ENCODE measurements at regions not wholly inside any gene's neighbourhood (a gene's known extent, or its start where the extent isn't known, plus 50 kb on each side); places are given as distances from the start of the nearest gene placed in this dataset.
"Not testable (repeated sequence)": the region's sequence is repeated elsewhere in the genome, so short reads cannot be mapped to it uniquely, and the experiment has no call there.

DNA sequence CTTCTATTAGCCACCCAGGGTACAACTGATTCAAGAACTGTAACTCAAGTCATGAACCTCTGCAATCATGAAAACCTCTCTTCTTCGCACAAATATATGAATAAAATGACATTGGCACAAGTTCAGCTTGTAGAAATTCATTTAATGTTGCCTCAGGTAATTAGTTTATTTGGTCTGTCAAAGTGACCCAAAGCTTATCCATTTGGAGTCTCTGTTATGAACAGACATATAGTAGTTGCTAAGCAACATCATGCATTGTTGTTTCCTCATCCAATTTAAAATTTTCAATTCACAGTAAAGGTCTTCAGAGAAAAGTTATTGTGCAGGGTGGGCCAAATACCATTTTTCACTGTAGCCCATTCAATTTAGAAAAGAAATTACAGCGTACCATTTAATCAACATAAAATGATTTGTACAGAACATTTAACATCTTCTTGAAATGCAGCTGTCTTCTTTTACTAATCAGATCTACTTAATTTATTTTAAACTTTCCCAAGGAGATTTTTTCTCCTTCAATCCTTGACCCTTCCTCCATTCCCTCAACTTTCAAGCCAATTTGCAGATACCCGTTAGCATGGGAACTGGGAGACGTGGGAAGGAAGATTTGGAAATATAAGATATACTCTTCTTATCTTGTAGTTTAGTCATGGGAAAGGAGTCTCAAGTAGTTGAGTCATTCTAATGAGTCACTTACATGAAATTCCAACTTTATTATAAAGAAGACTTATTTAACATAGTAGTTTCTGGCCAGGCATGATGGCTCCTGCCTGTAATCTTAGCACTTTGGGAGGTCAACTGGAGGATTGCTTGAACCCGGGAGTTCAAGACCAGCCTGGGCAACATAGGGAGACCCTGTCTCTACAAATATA lies 231.3 kb downstream of the ATPSCKMT start:
- peak; percentile 95 for DNase-seq (ENCODE audit: low spot score)

GRCh38 chr5:10017786-10018185 lies 231.9 kb downstream of the ATPSCKMT start:
- no peak for DNase-seq (ENCODE audit: low spot score)

DNA sequence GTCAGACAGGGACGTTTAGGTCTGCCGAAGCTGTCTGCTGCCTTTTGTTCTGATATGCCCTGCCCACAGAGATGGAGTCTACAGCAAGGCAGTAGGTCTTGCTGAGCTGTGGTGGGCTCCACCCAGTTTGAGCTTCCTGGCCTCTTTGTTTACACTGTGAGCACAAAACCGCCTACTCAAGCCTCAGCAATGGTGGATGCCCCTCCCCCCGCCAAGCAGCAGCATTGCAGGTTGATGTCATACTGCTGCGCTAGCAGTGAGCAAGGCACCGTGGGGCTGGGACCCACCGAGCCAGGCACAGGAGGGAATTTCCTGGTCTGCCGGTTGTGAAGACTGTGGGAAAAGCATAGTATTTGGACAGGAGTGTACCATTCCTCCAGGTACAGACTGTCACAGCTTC lies 233.1 kb downstream of the ATPSCKMT start:
- DNase-seq (ENCODE audit: low spot score), result peak; percentile 74

- not testable (repeated sequence) for DNase-seq (ENCODE audit: low spot score)
Observed at GRCh38 chr5:10015681-10016080, 234.0 kb downstream of the ATPSCKMT start.

DNA sequence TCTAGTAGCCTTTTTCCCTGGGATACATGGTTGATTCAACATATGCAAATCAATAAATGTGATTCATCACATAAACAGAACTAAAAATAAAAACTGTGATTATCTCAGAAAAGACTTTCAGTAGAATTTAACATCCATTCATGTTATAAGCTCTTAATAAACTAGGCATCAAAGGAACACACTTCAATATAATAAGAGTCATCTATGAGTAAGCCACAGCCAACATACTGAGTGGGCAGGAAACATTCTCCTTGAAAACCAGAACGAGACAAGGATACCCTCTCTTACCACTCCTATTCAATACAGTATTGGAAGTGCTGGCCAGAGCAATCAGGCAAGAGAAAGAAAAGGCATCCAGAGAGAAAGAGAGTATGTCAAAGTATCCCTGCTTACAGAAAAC lies 239.9 kb downstream of the ATPSCKMT start:
- DNase-seq (ENCODE audit: low spot score), result no peak

GRCh38 chr5:9987101-9987500 lies 262.6 kb downstream of the ATPSCKMT start:
- no peak for DNase-seq (ENCODE audit: low spot score)

DNA sequence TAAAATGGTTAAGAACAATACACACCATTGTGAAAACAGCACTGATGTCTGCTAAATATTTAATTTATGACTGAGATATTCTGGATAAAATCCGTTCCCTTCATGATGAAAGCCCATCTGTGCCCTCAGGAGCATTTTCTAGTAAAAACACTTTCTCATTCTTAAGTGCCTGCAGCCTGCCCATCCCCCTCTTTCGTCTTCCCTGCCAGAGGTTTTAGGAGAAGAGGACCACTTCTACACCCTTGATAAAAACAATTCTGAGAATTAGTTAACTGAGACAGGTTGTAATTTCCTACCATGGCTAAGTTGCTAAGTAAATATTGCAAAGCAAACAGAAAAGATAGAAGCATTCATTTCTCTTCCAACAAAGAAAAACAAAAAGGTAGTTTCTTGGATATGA lies 272.6 kb downstream of the ATPSCKMT start:
- DNase-seq (ENCODE audit: low spot score), result no peak

- no peak for DNase-seq (ENCODE audit: low spot score)
Observed at GRCh38 chr5:9976621-9977020, 273.1 kb downstream of the ATPSCKMT start.

- no peak for DNase-seq (ENCODE audit: low spot score)
Observed at GRCh38 chr5:9972059-9972458, 277.6 kb downstream of the ATPSCKMT start.

GRCh38 chr5:9971301-9971700 lies 278.4 kb downstream of the ATPSCKMT start:
- DNase-seq (ENCODE audit: low spot score), result no peak

- no peak for DNase-seq (ENCODE audit: low spot score)
Observed at GRCh38 chr5:9958914-9959313, 290.8 kb downstream of the ATPSCKMT start.

- DNase-seq (ENCODE audit: low spot score), result no peak
Observed at GRCh38 chr5:9957214-9957613, 292.5 kb downstream of the ATPSCKMT start.

GRCh38 chr5:9956725-9957124 lies 293.0 kb downstream of the ATPSCKMT start:
- no peak for DNase-seq (ENCODE audit: low spot score)

DNA sequence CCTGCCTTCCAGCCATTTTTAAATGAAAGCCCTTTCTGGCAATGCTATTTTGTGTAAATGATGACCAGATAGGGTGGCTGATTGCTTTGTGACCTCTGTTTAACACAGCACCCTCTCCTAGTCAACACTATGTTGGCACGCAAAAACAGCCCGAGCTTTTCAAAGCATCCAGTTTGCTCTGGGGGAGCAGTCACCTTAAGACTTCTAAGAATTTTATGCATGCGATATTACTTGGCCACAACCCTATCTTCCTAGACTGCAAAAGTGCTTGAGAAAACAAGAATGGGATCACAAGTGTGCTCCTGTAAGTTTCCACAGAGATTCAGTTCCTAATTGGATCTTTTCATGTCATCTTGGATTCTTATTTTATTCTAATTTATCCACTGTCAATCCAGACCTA lies 294.1 kb downstream of the ATPSCKMT start:
- no peak for DNase-seq (ENCODE audit: low spot score)

DNA sequence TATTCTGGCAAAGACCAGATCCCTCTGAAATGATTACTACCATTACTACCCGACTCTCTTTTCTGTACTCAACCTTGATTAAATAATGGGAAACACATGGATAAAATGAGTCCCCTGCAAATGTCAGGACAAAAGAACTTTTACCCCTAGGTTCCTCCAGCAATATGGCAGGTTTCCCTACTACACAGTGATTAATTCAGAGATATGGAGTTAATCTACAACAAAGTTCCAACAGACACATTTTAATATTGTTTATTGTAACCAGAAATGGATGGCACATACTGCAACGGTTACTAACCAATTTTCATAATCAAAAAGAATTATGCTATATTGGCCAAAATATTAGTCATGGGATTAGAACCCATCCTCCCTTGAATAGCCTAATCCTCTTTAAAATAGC lies 294.8 kb downstream of the ATPSCKMT start:
- no peak for DNase-seq (ENCODE audit: low spot score)

DNA sequence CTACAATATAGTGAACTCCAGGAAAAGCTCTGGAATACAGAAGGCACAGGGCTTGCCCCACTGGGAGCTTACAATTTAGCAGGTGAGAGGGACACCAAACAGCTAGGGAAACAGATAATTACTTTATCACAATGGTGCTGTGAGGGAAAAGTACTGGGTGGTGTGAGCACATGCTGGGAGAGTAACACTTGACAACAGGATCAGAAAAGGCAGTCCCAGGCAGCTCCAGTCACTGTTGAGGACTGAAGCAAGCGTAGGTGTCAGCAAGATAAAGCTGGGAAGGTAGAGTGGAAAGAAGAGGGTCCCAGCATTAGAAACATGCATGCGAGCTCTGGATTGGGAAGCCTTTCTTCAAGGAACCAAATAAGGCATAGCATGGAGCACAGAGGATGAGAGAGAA lies 296.0 kb downstream of the ATPSCKMT start:
- DNase-seq (ENCODE audit: low spot score), result no peak

- no peak for DNase-seq (ENCODE audit: low spot score)
Observed at GRCh38 chr5:9951865-9952516, 297.7 kb downstream of the ATPSCKMT start.

- no peak for DNase-seq (ENCODE audit: low spot score)
Observed at GRCh38 chr5:9947944-9948343, 301.7 kb downstream of the ATPSCKMT start.

DNA sequence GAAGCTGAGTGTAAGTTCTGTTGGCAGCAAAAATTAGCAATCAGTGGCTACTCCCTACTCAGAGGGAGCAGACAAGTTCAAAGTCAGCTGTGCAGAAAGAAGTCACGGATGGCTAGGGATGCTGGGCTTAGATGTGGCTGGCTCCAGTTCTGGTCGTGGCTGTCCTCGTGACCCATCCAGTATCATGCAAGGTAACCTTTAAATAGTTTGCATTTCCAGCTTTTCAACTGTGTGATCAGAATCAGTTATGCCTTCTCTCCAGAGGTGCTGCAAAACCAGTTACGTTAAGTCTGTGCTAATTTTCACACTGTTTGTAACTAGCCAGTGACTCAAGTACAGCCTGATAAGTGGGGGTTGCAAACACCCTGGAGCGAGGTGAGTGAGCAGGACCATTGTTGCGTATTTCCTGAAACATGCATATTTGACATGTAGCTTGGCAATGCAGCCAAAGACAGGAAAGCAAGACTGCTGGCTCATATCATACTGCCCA lies 302.4 kb downstream of the ATPSCKMT start:
- DNase-seq (ENCODE audit: low spot score), result no peak

DNA sequence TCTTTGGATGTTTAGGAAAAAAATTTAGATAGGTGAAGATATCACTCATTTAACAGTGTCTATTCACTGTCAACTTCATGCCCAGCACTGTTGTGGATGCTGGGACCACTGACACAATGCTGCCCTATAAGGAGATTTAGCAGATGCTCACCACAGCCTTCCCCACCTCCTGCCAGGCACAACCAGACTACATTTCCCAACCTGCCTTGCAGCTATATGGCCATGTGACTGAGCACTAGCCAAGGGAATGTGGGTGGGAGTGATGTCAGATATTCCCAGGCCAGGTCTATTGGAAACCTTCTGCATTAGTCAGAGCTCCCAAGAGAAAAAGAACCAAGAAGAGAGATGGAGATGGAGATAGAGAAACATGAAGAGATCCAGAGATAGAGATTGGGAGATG lies 302.6 kb upstream of the TAS2R1 start:
- peak; percentile 51 for DNase-seq (ENCODE audit: low spot score)

GRCh38 chr5:9930156-9930555 lies 300.0 kb upstream of the TAS2R1 start:
- DNase-seq (ENCODE audit: low spot score), result no peak

- no peak for DNase-seq (ENCODE audit: low spot score)
Observed at GRCh38 chr5:9928326-9928725, 298.2 kb upstream of the TAS2R1 start.

DNA sequence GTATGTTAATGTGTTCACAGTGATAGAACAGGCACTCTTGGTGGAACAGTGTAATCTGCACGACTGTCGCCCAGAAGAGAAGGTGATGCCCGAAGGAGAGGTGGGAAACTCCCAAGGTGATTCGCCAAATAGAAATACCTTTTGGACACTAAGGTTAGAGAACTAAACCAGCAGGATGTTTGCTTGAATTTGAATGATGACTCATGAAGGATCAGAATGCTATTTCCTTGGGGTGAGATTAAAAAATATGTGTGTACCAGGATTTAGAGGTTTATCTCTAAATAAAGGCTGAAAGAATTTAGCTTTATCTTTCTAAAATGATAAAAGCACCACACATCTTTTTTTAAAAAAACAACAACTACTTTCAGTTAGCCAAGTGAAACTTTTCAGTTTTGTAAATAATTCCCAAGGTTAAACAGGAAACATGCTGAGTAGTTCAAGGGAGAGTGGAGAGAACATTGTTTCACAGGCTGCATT lies 297.4 kb upstream of the TAS2R1 start:
- DNase-seq (ENCODE audit: low spot score), result peak; percentile 44

Measured in A172 (cell line).